ENCODE measurements at regions not wholly inside any gene's neighbourhood (a gene's known extent, or its start where the extent isn't known, plus 50 kb on each side); places are given as distances from the start of the nearest gene placed in this dataset.

GRCh38 chr21:27424601-27425000 is 457.7 kb upstream of the ADAMTS5 start:
- H3K9me3 ChIP-seq, result peaks cover 0 to 2% of the 10 kb centered on the region in 2 donors
- no peaks in the 10 kb centered on the region for H3K27me3 ChIP-seq
- no peak for TF ChIP-seq CTCF (IDR thresholded peaks at IDR 0.05)
- ATAC-seq (no peak), DNase-seq (no peak)
- no peaks in the 10 kb centered on the region for H3K36me3 ChIP-seq
- H3K4me3 ChIP-seq, result no peak overlapping the region
- intact Hi-C loops (cut with DNase I), result no loop called here
- H3K27ac ChIP-seq, result no peak overlapping the region
- no peaks in the 10 kb centered on the region for H3K4me1 ChIP-seq

GRCh38 chr21:27423906-27424595 is 457.2 kb upstream of the ADAMTS5 start:
- no peak overlapping the region for H3K27ac ChIP-seq
- TF ChIP-seq CTCF (IDR thresholded peaks at IDR 0.05), result no peak
- no peak overlapping the region for H3K4me3 ChIP-seq
- DNase-seq (no peak), ATAC-seq (no peak)
- H3K9me3 ChIP-seq, result peaks cover 0 to 2% of the 10 kb centered on the region in 2 donors
- intact Hi-C loops (cut with DNase I), result no loop called here
- no peaks in the 10 kb centered on the region for H3K27me3 ChIP-seq
- no peaks in the 10 kb centered on the region for H3K4me1 ChIP-seq
- H3K36me3 ChIP-seq, result no peaks in the 10 kb centered on the region

- Histone ChIP-seq H3K4me3 (no peak overlapping the region), H3K36me3 (no peaks in the 10 kb centered on the region), H3K27me3 (no peaks in the 10 kb centered on the region), H3K4me1 (peaks cover 0 to 5% of the 10 kb centered on the region in 2 donors), H3K9me3 (no peaks in the 10 kb centered on the region), H3K27ac (peak overlapping the region in 1 of 2 donors; percentile 62)
- DNase-seq (peak; percentile 43 to 72 (median 51)), ATAC-seq (peak; percentile 65)
- TF ChIP-seq CTCF (IDR thresholded peaks at IDR 0.05), result no peak
- intact Hi-C loops (cut with DNase I), result no loop called here
Observed at GRCh38 chr21:27423038-27423437, 456.1 kb upstream of the ADAMTS5 start.

- intact Hi-C loops (cut with DNase I), result no loop called here
- H3K9me3 ChIP-seq, result no peaks in the 10 kb centered on the region
- H3K27ac ChIP-seq, result peak overlapping the region in 1 of 2 donors; percentile 62
- ATAC-seq (no peak), DNase-seq (no peak)
- peaks cover 0 to 5% of the 10 kb centered on the region in 2 donors for H3K4me1 ChIP-seq
- no peak for TF ChIP-seq CTCF (IDR thresholded peaks at IDR 0.05)
- H3K27me3 ChIP-seq, result no peaks in the 10 kb centered on the region
- no peak overlapping the region for H3K4me3 ChIP-seq
- H3K36me3 ChIP-seq, result no peaks in the 10 kb centered on the region
Observed at GRCh38 chr21:27422435-27422834, 455.5 kb upstream of the ADAMTS5 start.

- intact Hi-C loops (cut with DNase I), result no loop called here
- DNase-seq (no peak), ATAC-seq (no peak)
- no peak for TF ChIP-seq CTCF (IDR thresholded peaks at IDR 0.05)
- Histone ChIP-seq H3K4me1 (peaks cover 0 to 5% of the 10 kb centered on the region in 2 donors), H3K36me3 (no peaks in the 10 kb centered on the region), H3K4me3 (no peak overlapping the region), H3K27me3 (no peaks in the 10 kb centered on the region), H3K9me3 (no peaks in the 10 kb centered on the region), H3K27ac (no peak overlapping the region)
Observed at GRCh38 chr21:27421654-27422053, 454.8 kb upstream of the ADAMTS5 start.

Data from left lung (tissue), 4 donors.